Stimulated activated effector memory CD8-positive, alpha-beta T cell treated with anti-CD3 and anti-CD28 coated beads, Interleukin-12 subunit alpha, Interleukin-12 subunit beta, amount 100 ng/mL, for 72 hours (primary cell): ENCODE measurements at regions not wholly inside any gene's neighbourhood (a gene's known extent, or its start where the extent isn't known, plus 50 kb on each side); places are given as distances from the start of the nearest gene placed in this dataset.

Experiments
- ATAC-seq: fragments of 150-1000 bp; cut with Tn5 transposase; 2 replicates; pipeline ENCODE4 v1.10.0; 2021
- DNase-seq, 2 donors: peaks; one replicate each; pipeline ENCODE4 v3.0.0; 2021 to 2022; ENCODE audit warnings: low spot score in 2 of 2
- H3K27ac Mint-ChIP-seq: one replicate; pipeline ENCODE4 v1.8.0; 2022; ENCODE audit warnings: mild to moderate bottlenecking, mixed read lengths
- H3K36me3 Mint-ChIP-seq: one replicate; pipeline ENCODE4 v1.8.0; 2022; ENCODE audit warnings: mild to moderate bottlenecking, mixed read lengths
- H3K4me1 Mint-ChIP-seq: one replicate; pipeline ENCODE4 v1.8.0; 2022; ENCODE audit warnings: mixed read lengths
- H3K4me3 Mint-ChIP-seq: one replicate; pipeline ENCODE4 v1.8.0; 2022; ENCODE audit warnings: mild to moderate bottlenecking, mixed read lengths
- H3K9me3 Mint-ChIP-seq: one replicate; pipeline ENCODE4 v1.8.0; 2022; ENCODE audit warnings: mixed read lengths

GRCh38 chr17:70773258-70773657 is 603.9 kb downstream of the KCNJ2 start:
- peaks cover 4% of the 10 kb centered on the region for H3K9me3 Mint-ChIP-seq
- H3K4me3 Mint-ChIP-seq, result no peak overlapping the region
- no peaks in the 10 kb centered on the region for H3K4me1 Mint-ChIP-seq
- DNase-seq (no peak), ATAC-seq (no peak)
- no peaks in the 10 kb centered on the region for H3K36me3 Mint-ChIP-seq
- no peak overlapping the region for H3K27ac Mint-ChIP-seq

- Mint-ChIP-seq H3K4me3 (no peak overlapping the region), H3K36me3 (no peaks in the 10 kb centered on the region), H3K27ac (no peak overlapping the region), H3K9me3 (peaks cover 4% of the 10 kb centered on the region), H3K4me1 (no peaks in the 10 kb centered on the region)
- ATAC-seq, result no peak
- no peak for DNase-seq
Observed at GRCh38 chr17:70774339-70775117, 605.2 kb downstream of the KCNJ2 start.

- no peak overlapping the region for H3K27ac Mint-ChIP-seq
- H3K36me3 Mint-ChIP-seq, result no peaks in the 10 kb centered on the region
- DNase-seq (no peak), ATAC-seq (no peak)
- H3K4me1 Mint-ChIP-seq, result no peaks in the 10 kb centered on the region
- H3K4me3 Mint-ChIP-seq, result no peak overlapping the region
- H3K9me3 Mint-ChIP-seq, result peaks cover 4% of the 10 kb centered on the region
Observed at GRCh38 chr17:70775679-70776078, 606.3 kb downstream of the KCNJ2 start.

GRCh38 chr17:70776441-70776840 is 607.1 kb downstream of the KCNJ2 start:
- DNase-seq (no peak), ATAC-seq (no peak)
- Mint-ChIP-seq H3K27ac (no peak overlapping the region), H3K36me3 (no peaks in the 10 kb centered on the region), H3K9me3 (peaks cover 4% of the 10 kb centered on the region), H3K4me1 (no peaks in the 10 kb centered on the region), H3K4me3 (no peak overlapping the region)

GRCh38 chr17:70780031-70780430 is 610.7 kb downstream of the KCNJ2 start:
- Mint-ChIP-seq H3K27ac (no peak overlapping the region), H3K4me1 (no peaks in the 10 kb centered on the region), H3K36me3 (no peaks in the 10 kb centered on the region), H3K4me3 (no peak overlapping the region), H3K9me3 (peaks cover 4% of the 10 kb centered on the region)
- ATAC-seq, result no peak
- no peak for DNase-seq

- ATAC-seq, result no peak
- Mint-ChIP-seq H3K27ac (no peak overlapping the region), H3K36me3 (no peaks in the 10 kb centered on the region), H3K4me1 (no peaks in the 10 kb centered on the region), H3K9me3 (peaks cover 11% of the 10 kb centered on the region), H3K4me3 (no peak overlapping the region)
- DNase-seq, result no peak
Observed at GRCh38 chr17:70786081-70786480, 616.7 kb downstream of the KCNJ2 start.

GRCh38 chr17:70787721-70788300 is 618.5 kb downstream of the KCNJ2 start:
- Mint-ChIP-seq H3K27ac (no peak overlapping the region), H3K9me3 (peaks cover 11% of the 10 kb centered on the region), H3K36me3 (no peaks in the 10 kb centered on the region), H3K4me3 (no peak overlapping the region), H3K4me1 (no peaks in the 10 kb centered on the region)
- ATAC-seq (no peak), DNase-seq (no peak)

GRCh38 chr17:70791748-70792443 is 622.6 kb downstream of the KCNJ2 start:
- Mint-ChIP-seq H3K36me3 (no peaks in the 10 kb centered on the region), H3K4me3 (no peak overlapping the region), H3K27ac (no peak overlapping the region), H3K4me1 (no peaks in the 10 kb centered on the region), H3K9me3 (peaks cover 16% of the 10 kb centered on the region)
- ATAC-seq (no peak), DNase-seq (no peak)

GRCh38 chr17:70794738-70795137 is 625.4 kb downstream of the KCNJ2 start:
- Mint-ChIP-seq H3K4me3 (no peak overlapping the region), H3K27ac (no peak overlapping the region), H3K4me1 (no peaks in the 10 kb centered on the region), H3K9me3 (peaks cover 14% of the 10 kb centered on the region), H3K36me3 (no peaks in the 10 kb centered on the region)
- no peak for ATAC-seq
- no peak for DNase-seq

GRCh38 chr17:70795620-70796019 is 626.3 kb downstream of the KCNJ2 start:
- no peak for ATAC-seq
- no peaks in the 10 kb centered on the region for H3K4me1 Mint-ChIP-seq

GRCh38 chr17:70796757-70797156 is 627.4 kb downstream of the KCNJ2 start:
- H3K36me3 Mint-ChIP-seq, result no peaks in the 10 kb centered on the region
- ATAC-seq, result no peak
- H3K9me3 Mint-ChIP-seq, result peaks cover 7% of the 10 kb centered on the region
- DNase-seq, result no peak
- H3K4me1 Mint-ChIP-seq, result no peaks in the 10 kb centered on the region
- no peak overlapping the region for H3K27ac Mint-ChIP-seq
- no peak overlapping the region for H3K4me3 Mint-ChIP-seq

More at GRCh38 chr17:70795620-70796019, 626.3 kb downstream of the KCNJ2 start:
- Mint-ChIP-seq H3K4me3 (no peak overlapping the region), H3K36me3 (no peaks in the 10 kb centered on the region), H3K27ac (no peak overlapping the region), H3K9me3 (peaks cover 8% of the 10 kb centered on the region)
- no peak for DNase-seq

GRCh38 chr17:70797166-70797565 is 627.8 kb downstream of the KCNJ2 start:
- Mint-ChIP-seq H3K9me3 (peaks cover 7% of the 10 kb centered on the region), H3K36me3 (no peaks in the 10 kb centered on the region), H3K4me3 (no peak overlapping the region), H3K4me1 (no peaks in the 10 kb centered on the region), H3K27ac (no peak overlapping the region)
- no peak for ATAC-seq
- DNase-seq, result no peak

GRCh38 chr17:70804161-70804560 is 634.8 kb downstream of the KCNJ2 start:
- H3K9me3 Mint-ChIP-seq, result peaks cover 11% of the 10 kb centered on the region

GRCh38 chr17:70808596-70808995 is 639.3 kb downstream of the KCNJ2 start:
- no peak overlapping the region for H3K27ac Mint-ChIP-seq
- H3K36me3 Mint-ChIP-seq, result no peaks in the 10 kb centered on the region
- DNase-seq (no peak), ATAC-seq (no peak)
- no peaks in the 10 kb centered on the region for H3K4me1 Mint-ChIP-seq
- peaks cover 11% of the 10 kb centered on the region for H3K9me3 Mint-ChIP-seq
- H3K4me3 Mint-ChIP-seq, result no peak overlapping the region

More at GRCh38 chr17:70804161-70804560, 634.8 kb downstream of the KCNJ2 start:
- H3K4me1 Mint-ChIP-seq, result no peaks in the 10 kb centered on the region
- DNase-seq, result no peak
- H3K36me3 Mint-ChIP-seq, result no peaks in the 10 kb centered on the region
- H3K4me3 Mint-ChIP-seq, result no peak overlapping the region
- no peak overlapping the region for H3K27ac Mint-ChIP-seq
- ATAC-seq, result no peak

GRCh38 chr17:70810609-70811008 is 641.3 kb downstream of the KCNJ2 start:
- DNase-seq, result no peak
- Mint-ChIP-seq H3K9me3 (peaks cover 6% of the 10 kb centered on the region), H3K27ac (no peak overlapping the region), H3K4me1 (no peaks in the 10 kb centered on the region), H3K36me3 (no peaks in the 10 kb centered on the region), H3K4me3 (no peak overlapping the region)
- ATAC-seq, result no peak
